H9 (cell line): ENCODE measurements at regions not wholly inside any gene's neighbourhood (a gene's known extent, or its start where the extent isn't known, plus 50 kb on each side); places are given as distances from the start of the nearest gene placed in this dataset.

Experiments used
- DNase-seq: peaks from one replicate; pipeline ENCODE4 v3.0.0-alpha.2; 2017
- H2AFZ ChIP-seq: one replicate; pipeline ENCODE4 v1.6.1; 2013; ENCODE audit warnings: mild to moderate bottlenecking, low read length, control low read depth, moderate library complexity
- H2AK5ac ChIP-seq: 2 replicates; pipeline ENCODE4 v1.6.1; 2013; ENCODE audit warnings: low read length, control low read depth, mixed read lengths; ENCODE audit not compliant: insufficient read length
- H2BK120ac ChIP-seq: one replicate; pipeline ENCODE4 v1.6.1; 2013; ENCODE audit warnings: low read depth, mild to moderate bottlenecking, low read length, control low read depth, inconsistent platforms; ENCODE audit not compliant: poor library complexity, severe bottlenecking
- H2BK12ac ChIP-seq: 2 replicates; pipeline ENCODE4 v1.6.1; 2013; ENCODE audit warnings: low read length, control low read depth, mixed read lengths, low read depth; ENCODE audit not compliant: insufficient read length
- H2BK15ac ChIP-seq: 2 replicates; pipeline ENCODE4 v1.6.1; 2013; ENCODE audit warnings: low read depth, low read length, control low read depth
- H2BK20ac ChIP-seq: one replicate; pipeline ENCODE4 v1.6.1; 2013; ENCODE audit warnings: low read depth, mild to moderate bottlenecking, low read length, control low read depth, inconsistent platforms; ENCODE audit not compliant: poor library complexity, severe bottlenecking
- H2BK5ac ChIP-seq: 2 replicates; pipeline ENCODE4 v1.6.1; 2013; ENCODE audit warnings: low read length, control low read depth, mixed read lengths; ENCODE audit not compliant: insufficient read length
- H3K14ac ChIP-seq: 2 replicates; pipeline ENCODE4 v1.6.1; 2013; ENCODE audit warnings: low read length, control low read depth; ENCODE audit not compliant: insufficient read depth
- H3K18ac ChIP-seq: 2 replicates; pipeline ENCODE4 v1.6.1; 2013; ENCODE audit warnings: low read depth, mild to moderate bottlenecking, mixed read lengths, low read length, control low read depth; ENCODE audit not compliant: insufficient read length
- H3K23ac ChIP-seq: 2 replicates; pipeline ENCODE4 v1.6.1; 2013; ENCODE audit warnings: low read length, control low read depth, mixed read lengths, low read depth; ENCODE audit not compliant: insufficient read length
- H3K23me2 ChIP-seq: 2 replicates; pipeline ENCODE4 v1.6.1; 2013; ENCODE audit warnings: low read depth, mild to moderate bottlenecking, mixed read lengths, low read length, control low read depth; ENCODE audit not compliant: insufficient read length, poor library complexity, severe bottlenecking
- H3K27ac ChIP-seq: 2 replicates; pipeline ENCODE4 v1.5.1; 2013; ENCODE audit warnings: low read length, control low read depth, mixed read lengths, low read depth; ENCODE audit not compliant: insufficient read length
- H3K27me3 ChIP-seq: 2 replicates; pipeline ENCODE4 v1.6.1; 2013; ENCODE audit warnings: low read length, control low read depth, inconsistent platforms; ENCODE audit not compliant: insufficient read depth
- H3K4ac ChIP-seq: 2 replicates; pipeline ENCODE4 v1.6.1; 2013; ENCODE audit warnings: low read depth, mild to moderate bottlenecking, control low read depth, inconsistent platforms, low read length, moderate library complexity
- H3K4me1 ChIP-seq: 2 replicates; pipeline ENCODE4 v1.6.1; 2013; ENCODE audit warnings: low read length, control low read depth, inconsistent platforms; ENCODE audit not compliant: insufficient read depth
- H3K4me2 ChIP-seq: 2 replicates; pipeline ENCODE4 v1.6.1; 2013; ENCODE audit warnings: low read length, control low read depth, mixed read lengths; ENCODE audit not compliant: insufficient read length, insufficient read depth
- H3K56ac ChIP-seq: 2 replicates; pipeline ENCODE4 v1.6.1; 2013; ENCODE audit warnings: low read depth, mild to moderate bottlenecking, mixed read lengths, low read length, control low read depth; ENCODE audit not compliant: insufficient read length
- H3K79me1 ChIP-seq: 2 replicates; pipeline ENCODE4 v1.6.1; 2013; ENCODE audit warnings: low read depth, mild to moderate bottlenecking, moderate library complexity, low read length, control low read depth, inconsistent platforms; ENCODE audit not compliant: insufficient read depth, poor library complexity, severe bottlenecking
- H3K79me2 ChIP-seq: 2 replicates; pipeline ENCODE4 v1.6.1; 2013; ENCODE audit warnings: low read length, control low read depth, inconsistent platforms; ENCODE audit not compliant: insufficient read depth
- H3K9ac ChIP-seq: 2 replicates; pipeline ENCODE4 v1.6.1; 2013; ENCODE audit warnings: low read length, control low read depth, mixed read lengths; ENCODE audit not compliant: insufficient read length; ENCODE audit errors: extremely low read depth
- H3K9me3 ChIP-seq: one replicate; pipeline ENCODE4 v1.6.1; 2013; ENCODE audit warnings: low read depth, low read length, inconsistent platforms; ENCODE audit not compliant: control insufficient read depth
- H3T11ph ChIP-seq: one replicate; pipeline ENCODE4 v1.6.1; 2013; ENCODE audit warnings: mild to moderate bottlenecking, low read length, control low read depth, inconsistent platforms
- H4K20me1 ChIP-seq: one replicate; pipeline ENCODE4 v1.6.1; 2013; ENCODE audit not compliant: control insufficient read depth, insufficient read length, insufficient read depth
- H4K5ac ChIP-seq: 2 replicates; pipeline ENCODE4 v1.6.1; 2013; ENCODE audit warnings: low read depth, mild to moderate bottlenecking, mixed read lengths, low read length, control low read depth; ENCODE audit not compliant: insufficient read length
- H4K8ac ChIP-seq: replicated peaks from 2 replicates; pipeline ENCODE4 v1.6.1; 2013; ENCODE audit warnings: low read length, control low read depth, mixed read lengths, low read depth; ENCODE audit not compliant: insufficient read length
- H4K91ac ChIP-seq: 2 replicates; pipeline ENCODE4 v1.6.1; 2013; ENCODE audit warnings: low read depth, mild to moderate bottlenecking, moderate library complexity, mixed read lengths, low read length, control low read depth; ENCODE audit not compliant: insufficient read length
- H3K27ac Mint-ChIP-seq, 3 experiments: 2 replicates in 2 of 3; 3 replicates in 1 of 3; pipeline ENCODE4 v1.8.0; 2020 to 2021; ENCODE audit warnings: mixed read lengths in 3 of 3, mild to moderate bottlenecking in 1 of 3, moderate library complexity in 1 of 3
- H3K27me3 Mint-ChIP-seq: 2 replicates; pipeline ENCODE4 v1.8.0; 2021; ENCODE audit warnings: low read depth, mild to moderate bottlenecking, moderate library complexity, mixed read lengths
- H3K36me3 Mint-ChIP-seq, 3 experiments: 2 replicates in 2 of 3; 3 replicates in 1 of 3; pipeline ENCODE4 v1.8.0; 2020 to 2021; ENCODE audit warnings: low read depth in 3 of 3, mixed read lengths in 3 of 3; ENCODE audit not compliant: insufficient read depth in 1 of 3
- H3K4me1 Mint-ChIP-seq, 2 experiments: 2 replicates each; pipeline ENCODE4 v1.8.0; 2020; ENCODE audit warnings: mixed read lengths in 2 of 2
- H3K4me3 Mint-ChIP-seq, 2 experiments: 2 replicates in 1 of 2; 3 replicates in 1 of 2; pipeline ENCODE4 v1.8.0; 2020 to 2021; ENCODE audit warnings: mild to moderate bottlenecking in 2 of 2, mixed read lengths in 2 of 2, moderate library complexity in 1 of 2
- H3K9me3 Mint-ChIP-seq, 2 experiments: 2 replicates in 1 of 2; 3 replicates in 1 of 2; pipeline ENCODE4 v1.8.0; 2020; ENCODE audit warnings: mild to moderate bottlenecking in 2 of 2, mixed read lengths in 2 of 2, moderate library complexity in 1 of 2
- CTCF ChIP-seq: fragments of 200-600 bp; sonication (generic); conservative IDR thresholded peaks from 3 replicates; pipeline ENCODE4 v1.8.0; 2021; ENCODE audit warnings: antibody characterized with exemption, mild to moderate bottlenecking
- WGBS: extraction: QIAGEN DNeasy Blood & Tissue Kit; methylation state at CpG from one replicate; pipeline ENCODE4 v1.1.7; 2013; ENCODE audit warnings: missing lambda C conversion rate, low lambda C conversion rate, mixed read lengths; ENCODE audit not compliant: insufficient read length; ENCODE audit errors: extremely low coverage; 5-methylcytosine and 5-hydroxymethylcytosine counted together

DNA sequence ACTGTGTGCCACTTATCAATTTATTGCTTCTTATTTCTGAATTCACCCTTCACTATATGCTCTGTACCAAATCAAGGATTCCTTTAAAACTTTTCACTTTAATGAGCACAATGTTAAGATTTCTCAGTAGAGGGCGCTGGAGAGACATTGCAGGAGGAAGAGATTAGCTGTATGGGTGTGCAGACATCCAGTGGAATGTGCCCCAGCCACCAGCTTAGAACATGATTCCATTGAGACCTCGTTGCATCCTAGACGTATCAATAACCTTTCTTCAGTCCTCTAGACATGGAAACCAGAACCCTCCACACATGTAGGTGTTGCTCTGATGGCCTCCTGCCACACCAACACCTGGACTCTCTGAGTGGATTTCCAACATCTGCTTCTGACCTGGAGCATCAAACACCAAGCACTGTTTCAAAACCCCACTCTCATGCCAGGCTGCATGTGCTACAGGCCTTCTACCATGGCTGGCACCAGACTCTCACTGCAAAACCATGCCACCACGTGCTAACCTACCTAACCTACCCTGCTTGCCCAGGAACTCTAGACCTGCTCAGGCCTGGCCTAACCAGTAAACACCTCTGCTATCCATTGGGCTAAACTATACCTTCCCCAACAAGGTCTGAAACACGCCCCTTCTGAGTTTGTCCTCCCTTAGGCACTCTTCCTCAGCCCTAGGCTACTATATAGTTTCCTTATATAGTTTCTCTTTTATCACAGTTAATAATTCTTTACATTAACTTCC, 633.2 kb upstream of the PKDCC start:
- H3K79me1 ChIP-seq, result no peaks in the 10 kb centered on the region
- no peak overlapping the region for H3K27ac ChIP-seq
- no peak overlapping the region for H2BK5ac ChIP-seq
- no peak overlapping the region for H2BK120ac ChIP-seq
- no peak overlapping the region for H3K4ac ChIP-seq
- no peak overlapping the region for H4K5ac ChIP-seq
- no peak overlapping the region for H3K56ac ChIP-seq
- no peak overlapping the region for H2AK5ac ChIP-seq
- TF ChIP-seq CTCF, result peak; percentile 86
- H3K4me3 Mint-ChIP-seq, result no peak overlapping the region
- H2BK12ac ChIP-seq, result no peak overlapping the region
- H3K27me3 ChIP-seq, result no peaks in the 10 kb centered on the region
- no peaks in the 10 kb centered on the region for H3K4me1 ChIP-seq
- no CpG with 5 or more reads among the region's 5 CpGs for WGBS
- H3K23ac ChIP-seq, result no peak overlapping the region
- no peak overlapping the region for H2BK20ac ChIP-seq
- no peak overlapping the region for H3K14ac ChIP-seq
- H3K27me3 Mint-ChIP-seq, result no peaks in the 10 kb centered on the region
- DNase-seq, result peak; percentile 43
- no peak overlapping the region for H3T11ph ChIP-seq
- no peaks in the 10 kb centered on the region for H3K79me2 ChIP-seq
- H3K4me1 Mint-ChIP-seq, result peaks cover 0 to 3% of the 10 kb centered on the region in 2 experiments; a peak in 1 of 4 replicates
- H2AFZ ChIP-seq, result no peak overlapping the region
- H3K4me2 ChIP-seq, result no peak overlapping the region
- H3K27ac Mint-ChIP-seq, result no peak overlapping the region
- no peak overlapping the region for H4K91ac ChIP-seq
- H3K18ac ChIP-seq, result no peak overlapping the region
- no peak overlapping the region for H2BK15ac ChIP-seq
- no peak overlapping the region for H3K9ac ChIP-seq
- H3K36me3 Mint-ChIP-seq, result no peaks in the 10 kb centered on the region
- H3K23me2 ChIP-seq, result no peaks in the 10 kb centered on the region
- H4K8ac ChIP-seq, result no peak overlapping the region
- H3K9me3 Mint-ChIP-seq, result no peaks in the 10 kb centered on the region; a peak in 1 of 5 replicates
- H4K20me1 ChIP-seq, result no peaks in the 10 kb centered on the region
- H3K9me3 ChIP-seq, result no peaks in the 10 kb centered on the region
